Stomach (tissue), 4 donors: ENCODE measurements at regions not wholly inside any gene's neighbourhood (a gene's known extent, or its start where the extent isn't known, plus 50 kb on each side); places are given as distances from the start of the nearest gene placed in this dataset.

Source experiments
- CTCF ChIP-seq, 7 experiments: fragments of 450-650 bp in 4 of 7; fragments of 200-600 bp in 3 of 7; sonication (generic) in 3 of 7; IDR thresholded peaks; one replicate each; pipeline ENCODE4 v1.5.1; 2016 to 2019; ENCODE audit warnings: antibody characterized with exemption in 7 of 7, control low read depth in 2 of 7, mild to moderate bottlenecking in 1 of 7
- EP300 ChIP-seq: sonication (generic); formaldehyde crosslinking; IDR thresholded peaks from one replicate; pipeline ENCODE4 v1.6.1; 2017; ENCODE audit warnings: antibody characterized with exemption

- no peak for TF ChIP-seq CTCF (IDR thresholded peaks at IDR 0.05)
- TF ChIP-seq EP300 = no peak
Observed at GRCh38 chr10:4285121-4285520, 500.1 kb upstream of the KLF6 start.
